Testis (tissue), 2 donors: ENCODE measurements at regions not wholly inside any gene's neighbourhood (a gene's known extent, or its start where the extent isn't known, plus 50 kb on each side); places are given as distances from the start of the nearest gene placed in this dataset.

ENCODE experiments used
- DNase-seq: peaks from one replicate; pipeline ENCODE4 v3.0.0-alpha.2; 2019
- H3K27ac ChIP-seq, 2 donors: fragments of 200-600 bp; sonication (generic); one replicate each; pipeline ENCODE4 v1.5.1; 2019
- H3K27me3 ChIP-seq: fragments of 200-600 bp; sonication (generic); one replicate; pipeline ENCODE4 v1.5.1; 2019
- H3K36me3 ChIP-seq: fragments of 200-600 bp; sonication (generic); one replicate; pipeline ENCODE4 v1.5.1; 2017; ENCODE audit warnings: low read depth; ENCODE audit errors: missing control alignments
- H3K4me1 ChIP-seq: fragments of 200-600 bp; sonication (generic); one replicate; pipeline ENCODE4 v1.5.1; 2019
- H3K4me3 ChIP-seq, 2 donors: fragments of 200-600 bp; sonication (generic); one replicate each; pipeline ENCODE4 v1.5.1; 2017 to 2019
- H3K9me3 ChIP-seq: fragments of 200-600 bp; sonication (generic); one replicate; pipeline ENCODE4 v1.5.1; 2017
- POLR2A ChIP-seq: fragments of 450-650 bp; IDR thresholded peaks from one replicate; pipeline ENCODE4 v1.6.1; 2017; ENCODE audit warnings: antibody characterized with exemption, mild to moderate bottlenecking, moderate library complexity
- WGBS, 2 donors: methylation state at CpG; one replicate each; pipeline ENCODE4 v1.1.5; 2018; 5-methylcytosine and 5-hydroxymethylcytosine counted together
- intact Hi-C: fragments of 100-400 bp; cut with DNase I; formaldehyde crosslinking; loops from one replicate; pipeline ENCODE4 v1.15.1; 2023; ENCODE audit warnings: low total_unique reads
- TF ChIP-seq, protein P1 (sequence below), 3 experiments: fragments of 450-650 bp in 2 of 3; fragments of 200-600 bp in 1 of 3; sonication (generic) in 1 of 3; IDR thresholded peaks; one replicate each; pipeline ENCODE4 v1.5.1; 2016 to 2019; ENCODE audit warnings: antibody characterized with exemption in 3 of 3, mild to moderate bottlenecking in 2 of 3, moderate library complexity in 1 of 3

DNA sequence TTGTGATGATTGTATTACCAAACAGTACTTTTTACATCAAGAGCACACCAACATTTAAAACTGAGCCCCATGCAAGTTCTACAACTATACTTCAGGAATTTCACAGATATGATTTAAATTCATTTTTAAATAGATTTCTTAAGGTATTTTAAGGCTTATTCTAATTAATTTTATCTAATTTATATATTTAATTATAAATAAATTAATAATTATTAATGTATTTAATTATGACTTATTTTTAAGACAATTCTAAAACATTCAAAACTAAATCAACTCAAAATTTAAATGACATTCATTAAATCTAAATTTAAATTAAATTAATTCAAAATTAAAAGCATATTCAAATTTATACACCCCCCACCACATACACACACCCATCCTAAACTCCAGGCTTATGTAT is 299.2 kb downstream of the NFIB start:
- no peak for DNase-seq
- Histone ChIP-seq H3K4me3 (no peak overlapping the region), H3K27ac (no peak overlapping the region), H3K27me3 (no peaks in the 10 kb centered on the region), H3K9me3 (no peaks in the 10 kb centered on the region), H3K36me3 (no peaks in the 10 kb centered on the region), H3K4me1 (no peaks in the 10 kb centered on the region)
- intact Hi-C loops = no loop called here
- TF ChIP-seq POLR2A = no peak

DNA sequence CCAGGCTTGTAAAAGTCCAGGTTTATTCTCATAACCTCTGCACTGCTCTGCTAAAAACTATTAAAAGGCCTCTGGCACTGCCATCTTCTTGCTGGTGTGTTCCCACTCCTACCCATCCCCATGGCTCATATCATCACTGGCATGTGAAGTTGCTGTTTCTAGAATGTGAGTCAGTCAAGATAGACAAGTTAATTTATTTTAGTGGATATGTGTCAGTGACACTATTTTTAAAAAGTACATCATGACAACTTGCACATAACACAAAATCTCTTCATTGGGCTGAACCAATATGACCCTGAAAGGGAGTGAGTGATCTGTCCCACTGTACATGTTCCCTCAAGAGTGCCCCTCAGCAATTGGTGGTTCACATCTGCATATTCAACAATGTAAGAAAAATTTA is 299.7 kb downstream of the NFIB start:
- no peaks in the 10 kb centered on the region for H3K4me1 ChIP-seq
- DNase-seq = no peak
- no peaks in the 10 kb centered on the region for H3K27me3 ChIP-seq
- H3K4me3 ChIP-seq = no peak overlapping the region
- H3K36me3 ChIP-seq = no peaks in the 10 kb centered on the region
- intact Hi-C loops = no loop called here
- TF ChIP-seq POLR2A = no peak
- TF ChIP-seq, protein P1, sequence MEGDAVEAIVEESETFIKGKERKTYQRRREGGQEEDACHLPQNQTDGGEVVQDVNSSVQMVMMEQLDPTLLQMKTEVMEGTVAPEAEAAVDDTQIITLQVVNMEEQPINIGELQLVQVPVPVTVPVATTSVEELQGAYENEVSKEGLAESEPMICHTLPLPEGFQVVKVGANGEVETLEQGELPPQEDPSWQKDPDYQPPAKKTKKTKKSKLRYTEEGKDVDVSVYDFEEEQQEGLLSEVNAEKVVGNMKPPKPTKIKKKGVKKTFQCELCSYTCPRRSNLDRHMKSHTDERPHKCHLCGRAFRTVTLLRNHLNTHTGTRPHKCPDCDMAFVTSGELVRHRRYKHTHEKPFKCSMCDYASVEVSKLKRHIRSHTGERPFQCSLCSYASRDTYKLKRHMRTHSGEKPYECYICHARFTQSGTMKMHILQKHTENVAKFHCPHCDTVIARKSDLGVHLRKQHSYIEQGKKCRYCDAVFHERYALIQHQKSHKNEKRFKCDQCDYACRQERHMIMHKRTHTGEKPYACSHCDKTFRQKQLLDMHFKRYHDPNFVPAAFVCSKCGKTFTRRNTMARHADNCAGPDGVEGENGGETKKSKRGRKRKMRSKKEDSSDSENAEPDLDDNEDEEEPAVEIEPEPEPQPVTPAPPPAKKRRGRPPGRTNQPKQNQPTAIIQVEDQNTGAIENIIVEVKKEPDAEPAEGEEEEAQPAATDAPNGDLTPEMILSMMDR (IDR thresholded peaks at IDR 0.05) = no peak
- no peaks in the 10 kb centered on the region for H3K9me3 ChIP-seq
- H3K27ac ChIP-seq = no peak overlapping the region

- TF ChIP-seq, protein P1 (IDR thresholded peaks at IDR 0.05) = no peak
- TF ChIP-seq POLR2A = no peak
- H3K4me3 ChIP-seq = no peak overlapping the region
- no peaks in the 10 kb centered on the region for H3K4me1 ChIP-seq
- intact Hi-C loops = no loop called here
- 38 to 39% methylated on average over 3 of the region's 3 CpGs for WGBS, 2 donors
- no peaks in the 10 kb centered on the region for H3K27me3 ChIP-seq
- H3K9me3 ChIP-seq = no peaks in the 10 kb centered on the region
- DNase-seq = no peak
- H3K27ac ChIP-seq = no peak overlapping the region
- no peaks in the 10 kb centered on the region for H3K36me3 ChIP-seq
Measured at GRCh38 chr9:14011799-14012560, 302.0 kb downstream of the NFIB start.

DNA sequence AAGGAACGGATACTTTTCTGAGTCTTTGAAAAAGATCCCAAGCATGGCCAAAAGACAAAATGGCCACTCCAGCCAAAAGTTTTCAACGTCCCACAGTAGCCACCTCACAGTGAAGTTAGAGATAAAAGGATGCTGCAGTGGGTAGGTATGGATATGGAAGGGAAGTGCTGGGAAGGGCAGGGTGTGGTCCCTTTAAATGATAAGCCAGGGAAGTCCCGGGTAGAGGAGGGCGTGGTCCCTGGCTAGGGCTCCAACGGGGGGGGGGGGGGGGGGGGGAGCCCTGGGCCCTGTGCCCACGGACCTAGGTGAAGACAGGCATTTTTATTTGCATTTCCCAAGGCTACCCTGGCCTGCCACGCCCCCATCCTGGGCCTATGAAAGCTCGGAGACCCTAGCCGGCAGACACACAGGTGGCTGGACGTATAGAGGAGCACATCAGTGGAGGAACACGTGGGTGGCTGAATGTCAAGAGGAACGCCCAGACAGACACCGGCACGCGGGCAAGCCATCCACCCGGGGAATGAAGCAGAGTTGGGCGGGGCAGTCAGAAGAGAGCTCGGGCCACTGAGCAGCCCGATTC is 306.7 kb downstream of the NFIB start:
- intact Hi-C loops = no loop called here
- Histone ChIP-seq H3K4me3 (peak overlapping the region; percentile 1 to 22), H3K27ac (no peak overlapping the region), H3K36me3 (no peaks in the 10 kb centered on the region), H3K4me1 (no peaks in the 10 kb centered on the region), H3K9me3 (no peaks in the 10 kb centered on the region), H3K27me3 (no peaks in the 10 kb centered on the region)
- TF ChIP-seq, protein P1 (IDR thresholded peaks at IDR 0.05) = no peak
- no peak for TF ChIP-seq POLR2A
- DNase-seq = no peak
- WGBS, 2 donors = 61 to 70% methylated on average over 12 to 19 of the region's 19 CpGs

DNA sequence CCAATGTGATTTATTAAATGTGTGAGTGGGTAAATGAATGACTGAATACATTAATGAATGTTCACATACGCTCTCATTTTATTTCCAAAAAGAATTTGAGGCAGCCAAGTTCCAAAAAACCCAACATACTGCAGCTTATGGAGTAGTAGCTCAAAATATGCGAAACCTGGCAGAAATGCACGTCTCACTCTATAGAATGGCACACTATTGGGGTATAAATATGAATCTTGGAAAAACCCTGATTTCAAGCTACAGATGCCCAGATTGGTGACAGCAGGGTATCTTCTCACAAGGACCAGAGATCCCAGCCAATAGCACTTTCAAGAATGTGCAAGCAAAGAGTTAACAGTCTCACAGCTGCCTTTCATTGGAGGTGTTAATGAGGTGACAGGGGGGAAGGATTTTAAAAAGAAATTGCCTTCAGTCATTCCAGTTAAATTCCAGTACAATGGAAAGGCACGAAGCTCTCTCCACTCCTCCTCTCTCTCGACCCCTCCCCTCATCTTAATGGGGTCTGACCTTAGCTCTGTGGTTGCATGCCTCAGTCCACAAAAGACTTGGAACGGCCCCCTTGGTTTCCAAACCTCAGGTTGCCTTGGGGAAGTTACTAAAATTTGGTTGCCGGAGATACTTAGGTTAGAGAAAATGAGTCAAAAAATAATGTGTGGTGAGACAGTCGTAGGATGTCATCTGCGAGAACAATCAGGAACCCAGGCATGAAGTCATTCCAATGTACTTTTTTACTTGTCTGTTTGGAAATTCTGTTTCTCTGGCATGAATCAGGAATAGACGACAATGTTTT is 307.4 kb downstream of the NFIB start:
- WGBS, 2 donors = 61 to 69% methylated on average over 10 of the region's 10 CpGs
- Histone ChIP-seq H3K27me3 (no peaks in the 10 kb centered on the region), H3K27ac (no peak overlapping the region), H3K4me3 (peak overlapping the region; percentile 1 to 22), H3K36me3 (no peaks in the 10 kb centered on the region), H3K9me3 (no peaks in the 10 kb centered on the region), H3K4me1 (no peaks in the 10 kb centered on the region)
- intact Hi-C loops = no loop called here
- TF ChIP-seq, protein P1 (IDR thresholded peaks at IDR 0.05) = no peak
- no peak for TF ChIP-seq POLR2A
- no peak for DNase-seq
